ENCODE measurements at regions not wholly inside any gene's neighbourhood (a gene's known extent, or its start where the extent isn't known, plus 50 kb on each side); places are given as distances from the start of the nearest gene placed in this dataset.

- Histone ChIP-seq H3T11ph (ENCODE audit: low read length) (no peak overlapping the region), H3K4me1 (ENCODE audit: insufficient read depth, low read length) (no peaks in the 10 kb centered on the region), H2BK20ac (ENCODE audit: low read depth, low read length, poor library complexity, severe bottlenecking) (no peak overlapping the region), H3K9ac (ENCODE audit: extremely low read depth, insufficient read length, low read length) (no peak overlapping the region), H4K5ac (ENCODE audit: insufficient read length, low read depth, low read length) (no peak overlapping the region), H2AK5ac (ENCODE audit: insufficient read length, low read length) (no peak overlapping the region), H4K91ac (ENCODE audit: insufficient read length, low read depth, low read length) (no peak overlapping the region), H3K79me1 (ENCODE audit: insufficient read depth, low read depth, low read length, poor library complexity, severe bottlenecking) (no peaks in the 10 kb centered on the region), H3K14ac (ENCODE audit: insufficient read depth, low read length) (no peak overlapping the region), H3K56ac (ENCODE audit: insufficient read length, low read depth, low read length) (no peak overlapping the region), H3K23me2 (ENCODE audit: insufficient read length, low read depth, low read length, poor library complexity, severe bottlenecking) (no peaks in the 10 kb centered on the region), H2BK5ac (ENCODE audit: insufficient read length, low read length) (no peak overlapping the region), H2BK120ac (ENCODE audit: low read depth, low read length, poor library complexity, severe bottlenecking) (no peak overlapping the region), H2BK12ac (ENCODE audit: insufficient read length, low read depth, low read length) (no peak overlapping the region), H2AFZ (ENCODE audit: low read length) (no peak overlapping the region), H3K27ac (ENCODE audit: insufficient read length, low read depth, low read length) (no peak overlapping the region), H3K23ac (ENCODE audit: insufficient read length, low read depth, low read length) (no peak overlapping the region), H4K8ac (replicated peaks; ENCODE audit: insufficient read length, low read depth, low read length) (no peak overlapping the region), H3K27me3 (ENCODE audit: insufficient read depth, low read length) (no peaks in the 10 kb centered on the region), H3K4me2 (ENCODE audit: insufficient read depth, insufficient read length, low read length) (no peak overlapping the region), H3K79me2 (ENCODE audit: insufficient read depth, low read length) (no peaks in the 10 kb centered on the region), H4K20me1 (ENCODE audit: control insufficient read depth, insufficient read depth, insufficient read length) (no peaks in the 10 kb centered on the region), H2BK15ac (ENCODE audit: low read depth, low read length) (no peak overlapping the region), H3K18ac (ENCODE audit: insufficient read length, low read depth, low read length) (no peak overlapping the region), H3K4ac (ENCODE audit: low read depth, low read length) (no peak overlapping the region), H3K9me3 (ENCODE audit: control insufficient read depth, low read depth, low read length) (no peaks in the 10 kb centered on the region)
- Mint-ChIP-seq H3K27me3 (ENCODE audit: low read depth) (no peaks in the 10 kb centered on the region), H3K36me3 (ENCODE audit: insufficient read depth in 1 of 3, low read depth in 3 of 3) (no peaks in the 10 kb centered on the region), H3K4me3 (no peak overlapping the region), H3K9me3 (no peaks in the 10 kb centered on the region), H3K4me1 (0 out of 4 replicates have a peak, but pooled peaks cover 0 to 4% of the 10 kb centered on the region in 2 experiments), H3K27ac (no peak overlapping the region)
- no peak for TF ChIP-seq CTCF (conservative IDR thresholded peaks at IDR 0.05)
- DNase-seq, result no peak
- WGBS (ENCODE audit: extremely low coverage, insufficient read length, low lambda C conversion rate), result no CpG with 5 or more reads among the region's 1 CpG
Measured at GRCh38 chr15:47422881-47423665, 294.2 kb upstream of the SEMA6D start.

Data from H9 (cell line).